ENCODE measurements at regions not wholly inside any gene's neighbourhood (a gene's known extent, or its start where the extent isn't known, plus 50 kb on each side); places are given as distances from the start of the nearest gene placed in this dataset.

- no peak for DNase-seq (ENCODE audit: low read depth)
- H3K4me3 ChIP-seq (ENCODE audit: low read length), result no peak overlapping the region
- no peak for TF ChIP-seq CTCF (conservative IDR thresholded peaks at IDR 0.05; ENCODE audit: low read depth, low read length)
Observed at GRCh38 chr13:26873386-26873698, 112.8 kb upstream of the GPR12 start.

GRCh38 chr13:26872525-26873385 is 112.2 kb upstream of the GPR12 start:
- TF ChIP-seq CTCF (conservative IDR thresholded peaks at IDR 0.05; ENCODE audit: low read depth, low read length), result peak; percentile 79
- no peak overlapping the region for H3K4me3 ChIP-seq (ENCODE audit: low read length)
- no peak for DNase-seq (ENCODE audit: low read depth)

- TF ChIP-seq CTCF (conservative IDR thresholded peaks at IDR 0.05; ENCODE audit: low read depth, low read length), result no peak
- no peak overlapping the region for H3K4me3 ChIP-seq (ENCODE audit: low read length)
- no peak for DNase-seq (ENCODE audit: low read depth)
Observed at GRCh38 chr13:26867451-26868091, 107.0 kb upstream of the GPR12 start.

- H3K4me3 ChIP-seq (ENCODE audit: low read length), result no peak overlapping the region
- no peak for TF ChIP-seq CTCF (conservative IDR thresholded peaks at IDR 0.05; ENCODE audit: low read depth, low read length)
- DNase-seq (ENCODE audit: low read depth), result no peak
Observed at GRCh38 chr13:26864576-26864975, 104.0 kb upstream of the GPR12 start.

GRCh38 chr13:26861941-26862340 is 101.4 kb upstream of the GPR12 start:
- no peak for TF ChIP-seq CTCF (conservative IDR thresholded peaks at IDR 0.05; ENCODE audit: low read depth, low read length)
- H3K4me3 ChIP-seq (ENCODE audit: low read length), result no peak overlapping the region
- DNase-seq (ENCODE audit: low read depth), result no peak

GRCh38 chr13:26855921-26856320 is 95.3 kb upstream of the GPR12 start:
- TF ChIP-seq CTCF (conservative IDR thresholded peaks at IDR 0.05; ENCODE audit: low read depth, low read length), result no peak
- DNase-seq (ENCODE audit: low read depth), result no peak
- H3K4me3 ChIP-seq (ENCODE audit: low read length), result no peak overlapping the region

GRCh38 chr13:26855071-26855470 is 94.5 kb upstream of the GPR12 start:
- no peak overlapping the region for H3K4me3 ChIP-seq (ENCODE audit: low read length)
- no peak for TF ChIP-seq CTCF (conservative IDR thresholded peaks at IDR 0.05; ENCODE audit: low read depth, low read length)
- DNase-seq (ENCODE audit: low read depth), result no peak

Measured in retinal pigment epithelial cell (primary cell).